Mesendoderm (in vitro differentiated cells): ENCODE measurements at regions not wholly inside any gene's neighbourhood (a gene's known extent, or its start where the extent isn't known, plus 50 kb on each side); places are given as distances from the start of the nearest gene placed in this dataset.

Source experiments
- DNase-seq: peaks from one replicate; pipeline ENCODE4 v3.0.0; 2013
- H2AK5ac ChIP-seq: 2 replicates; pipeline ENCODE4 v1.6.1; 2013; ENCODE audit warnings: low read length, inconsistent platforms
- H2BK120ac ChIP-seq: 2 replicates; pipeline ENCODE4 v1.6.1; 2013; ENCODE audit warnings: low read depth, mild to moderate bottlenecking, low read length, moderate library complexity, mixed read lengths
- H2BK15ac ChIP-seq: replicated peaks from 2 replicates; pipeline ENCODE4 v1.6.1; 2013; ENCODE audit warnings: low read depth, mild to moderate bottlenecking, moderate library complexity
- H2BK5ac ChIP-seq: 2 replicates; pipeline ENCODE4 v1.6.1; 2013; ENCODE audit warnings: low read length, inconsistent platforms
- H3K18ac ChIP-seq: 2 replicates; pipeline ENCODE4 v1.6.1; 2013; ENCODE audit warnings: mild to moderate bottlenecking, low read length, mixed read lengths
- H3K23ac ChIP-seq: one replicate; pipeline ENCODE4 v1.6.1; 2013; ENCODE audit warnings: low read length
- H3K27ac ChIP-seq: 2 replicates; pipeline ENCODE4 v1.5.1; 2013; ENCODE audit warnings: low read depth, mild to moderate bottlenecking, inconsistent platforms, low read length, moderate library complexity
- H3K27me3 ChIP-seq: 2 replicates; pipeline ENCODE4 v1.6.1; 2013; ENCODE audit warnings: low read length, control low read depth, mild to moderate bottlenecking, inconsistent platforms; ENCODE audit not compliant: insufficient read depth, poor library complexity
- H3K36me3 ChIP-seq: 2 replicates; pipeline ENCODE4 v1.6.1; 2013; ENCODE audit warnings: low read length, inconsistent platforms; ENCODE audit not compliant: control insufficient read depth, insufficient read depth
- H3K4ac ChIP-seq: one replicate; pipeline ENCODE4 v1.6.1; 2013; ENCODE audit warnings: low read depth, mild to moderate bottlenecking, low read length, moderate library complexity
- H3K4me1 ChIP-seq: 2 replicates; pipeline ENCODE4 v1.6.1; 2013; ENCODE audit warnings: low read depth, low read length, inconsistent platforms; ENCODE audit not compliant: control insufficient read depth
- H3K4me2 ChIP-seq: 2 replicates; pipeline ENCODE4 v1.6.1; 2013; ENCODE audit warnings: low read length
- H3K4me3 ChIP-seq: 2 replicates; pipeline ENCODE4 v1.5.1; 2013; ENCODE audit warnings: mild to moderate bottlenecking, low read length
- H3K56ac ChIP-seq: one replicate; pipeline ENCODE4 v1.6.1; 2013; ENCODE audit warnings: low read length
- H3K79me1 ChIP-seq: 2 replicates; pipeline ENCODE4 v1.6.1; 2013; ENCODE audit warnings: low read length, inconsistent platforms
- H3K79me2 ChIP-seq: 2 replicates; pipeline ENCODE4 v1.6.1; 2013; ENCODE audit warnings: mild to moderate bottlenecking, low read length; ENCODE audit not compliant: control insufficient read depth, insufficient read depth
- H3K9ac ChIP-seq: 2 replicates; pipeline ENCODE4 v1.6.1; 2013; ENCODE audit warnings: low read length, inconsistent platforms
- H4K5ac ChIP-seq: one replicate; pipeline ENCODE4 v1.6.1; 2013; ENCODE audit warnings: low read length
- H4K8ac ChIP-seq: one replicate; pipeline ENCODE4 v1.6.1; 2013; ENCODE audit warnings: low read depth, mild to moderate bottlenecking, control low read depth, low read length, moderate library complexity
- WGBS: extraction: QIAGEN DNeasy Blood & Tissue Kit; methylation state at CpG from one replicate; pipeline ENCODE4 v1.1.7; 2013; ENCODE audit warnings: low lambda C conversion rate, missing lambda C conversion rate; ENCODE audit not compliant: insufficient coverage; ENCODE audit errors: extremely low coverage; 5-methylcytosine and 5-hydroxymethylcytosine counted together

DNA sequence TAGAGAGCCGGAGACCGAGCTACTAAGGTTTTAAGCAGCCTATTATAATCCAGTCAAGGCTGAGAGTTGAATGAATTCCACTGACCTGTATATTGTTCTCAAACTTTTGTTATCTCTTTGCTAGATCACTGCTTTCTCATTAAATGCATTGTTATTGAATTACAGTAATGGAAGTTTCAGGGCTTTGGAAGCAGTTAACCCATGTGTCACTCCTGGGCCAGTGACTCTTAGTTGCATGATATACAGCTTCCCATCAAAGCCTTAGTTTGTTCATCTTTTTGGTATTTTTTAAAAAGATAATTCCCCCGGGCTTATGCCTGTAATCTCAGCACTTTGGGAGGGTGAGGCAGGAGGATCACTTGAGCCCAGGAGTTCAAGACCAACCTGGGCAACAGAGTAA, 55.4 kb upstream of the KIAA1217 start:
- H3K27me3 ChIP-seq = no peaks in the 10 kb centered on the region
- H2BK5ac ChIP-seq = no peak overlapping the region
- H3K79me2 ChIP-seq = no peaks in the 10 kb centered on the region
- no peaks in the 10 kb centered on the region for H3K79me1 ChIP-seq
- no peak overlapping the region for H3K4ac ChIP-seq
- H4K8ac ChIP-seq = no peak overlapping the region
- no peak overlapping the region for H3K27ac ChIP-seq
- DNase-seq = no peak
- no peak overlapping the region for H3K18ac ChIP-seq
- no peak overlapping the region for H3K56ac ChIP-seq
- no peak overlapping the region for H4K5ac ChIP-seq
- H2BK120ac ChIP-seq = no peak overlapping the region
- H3K4me3 ChIP-seq = no peak overlapping the region
- no peak overlapping the region for H2BK15ac ChIP-seq
- no peak overlapping the region for H3K23ac ChIP-seq
- no CpG with 5 or more reads among the region's 3 CpGs for WGBS
- H3K4me2 ChIP-seq = no peak overlapping the region
- H2AK5ac ChIP-seq = no peak overlapping the region
- H3K4me1 ChIP-seq = no peaks in the 10 kb centered on the region
- H3K36me3 ChIP-seq = no peaks in the 10 kb centered on the region
- H3K9ac ChIP-seq = no peak overlapping the region

DNA sequence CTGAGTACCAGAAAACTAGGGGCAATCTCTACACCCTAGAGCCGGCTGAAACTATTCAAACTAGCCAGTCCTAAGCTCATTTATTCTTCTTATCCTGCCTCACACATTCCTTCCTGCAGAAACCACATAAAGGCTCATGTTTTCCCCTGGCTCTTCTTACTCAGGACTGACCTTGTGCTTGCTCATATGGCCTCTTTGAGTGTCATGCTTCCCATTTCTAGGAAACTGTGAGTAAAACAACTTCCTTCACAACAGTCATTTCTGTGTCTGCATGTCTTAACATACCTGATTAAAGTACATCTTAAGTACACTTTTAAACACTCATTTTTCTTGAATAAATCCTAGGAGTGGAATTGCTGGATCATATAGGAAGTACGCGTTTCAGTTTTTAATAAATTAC, 52.3 kb upstream of the KIAA1217 start:
- Histone ChIP-seq H3K18ac (no peak overlapping the region), H3K36me3 (no peaks in the 10 kb centered on the region), H3K79me1 (no peaks in the 10 kb centered on the region), H3K4ac (no peak overlapping the region), H4K8ac (no peak overlapping the region), H3K23ac (no peak overlapping the region), H3K27ac (no peak overlapping the region), H2BK5ac (no peak overlapping the region), H2BK15ac (no peak overlapping the region), H3K56ac (no peak overlapping the region), H3K79me2 (no peaks in the 10 kb centered on the region), H3K4me2 (no peak overlapping the region), H2BK120ac (no peak overlapping the region), H2AK5ac (no peak overlapping the region), H3K27me3 (no peaks in the 10 kb centered on the region), H3K4me3 (no peak overlapping the region), H4K5ac (no peak overlapping the region), H3K4me1 (no peaks in the 10 kb centered on the region), H3K9ac (no peak overlapping the region)
- WGBS = no CpG with 5 or more reads among the region's 3 CpGs
- no peak for DNase-seq

DNA sequence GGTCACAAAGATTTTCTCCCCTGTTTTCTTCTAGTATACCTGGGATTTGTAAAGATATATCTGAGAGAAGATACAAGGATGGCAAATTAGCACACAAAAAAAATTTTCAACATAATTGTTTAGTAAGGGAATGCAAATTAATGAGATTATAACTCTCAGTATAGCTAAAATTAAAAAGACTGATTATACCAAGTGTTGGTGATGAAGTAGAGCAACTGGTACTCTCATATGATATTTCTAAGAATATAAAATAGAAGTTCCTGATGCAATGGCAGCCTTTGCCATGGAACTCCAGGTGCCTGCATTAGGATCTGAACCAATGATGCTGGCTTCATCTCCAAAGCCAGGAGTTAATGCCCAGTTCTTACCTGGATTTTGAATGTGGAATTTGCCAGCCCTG, 51.4 kb upstream of the KIAA1217 start:
- no peak overlapping the region for H3K4me2 ChIP-seq
- H3K27ac ChIP-seq = no peak overlapping the region
- H3K79me2 ChIP-seq = no peaks in the 10 kb centered on the region
- H3K36me3 ChIP-seq = no peaks in the 10 kb centered on the region
- no peaks in the 10 kb centered on the region for H3K4me1 ChIP-seq
- H2BK15ac ChIP-seq = no peak overlapping the region
- H3K4me3 ChIP-seq = no peak overlapping the region
- no peaks in the 10 kb centered on the region for H3K79me1 ChIP-seq
- H3K4ac ChIP-seq = no peak overlapping the region
- no peak overlapping the region for H3K18ac ChIP-seq
- no peak overlapping the region for H3K23ac ChIP-seq
- no peaks in the 10 kb centered on the region for H3K27me3 ChIP-seq
- no peak overlapping the region for H2BK120ac ChIP-seq
- DNase-seq = no peak
- no peak overlapping the region for H2BK5ac ChIP-seq
- no peak overlapping the region for H3K56ac ChIP-seq
- H2AK5ac ChIP-seq = no peak overlapping the region
- no peak overlapping the region for H4K8ac ChIP-seq
- H4K5ac ChIP-seq = no peak overlapping the region
- no peak overlapping the region for H3K9ac ChIP-seq
